Osteoblast (primary cell): ENCODE measurements at regions not wholly inside any gene's neighbourhood (a gene's known extent, or its start where the extent isn't known, plus 50 kb on each side); places are given as distances from the start of the nearest gene placed in this dataset.

Experiments used
- DNase-seq: peaks from one replicate; pipeline ENCODE4 v3.0.0; 2011; ENCODE audit warnings: low spot score, mixed read lengths; ENCODE audit not compliant: insufficient read length; ENCODE audit errors: missing footprints
- H2AFZ ChIP-seq: 2 replicates; pipeline ENCODE4 v1.6.0; 2011; ENCODE audit warnings: mild to moderate bottlenecking, low read length
- H3K27ac ChIP-seq: 2 replicates; pipeline ENCODE4 v1.5.1; 2011; ENCODE audit warnings: mild to moderate bottlenecking, low read depth, low read length, moderate library complexity
- H3K27me3 ChIP-seq: 2 replicates; pipeline ENCODE4 v1.6.0; 2012; ENCODE audit warnings: mild to moderate bottlenecking, control low read depth, inconsistent platforms, low read length, moderate library complexity; ENCODE audit not compliant: insufficient read depth
- H3K36me3 ChIP-seq: 2 replicates; pipeline ENCODE4 v1.5.1; 2011; ENCODE audit warnings: mild to moderate bottlenecking, low read length, control low read depth, moderate library complexity; ENCODE audit not compliant: insufficient read depth
- H3K4me1 ChIP-seq: 2 replicates; pipeline ENCODE4 v1.5.1; 2011; ENCODE audit warnings: mild to moderate bottlenecking, low read length, control low read depth, moderate library complexity; ENCODE audit not compliant: insufficient read depth
- H3K4me2 ChIP-seq: 2 replicates; pipeline ENCODE4 v1.6.0; 2011; ENCODE audit warnings: mild to moderate bottlenecking, low read length; ENCODE audit not compliant: insufficient read depth
- H3K4me3 ChIP-seq: fragments of 200-600 bp; sonication (generic); 3 replicates; pipeline ENCODE4 v1.5.1; 2012; ENCODE audit warnings: mild to moderate bottlenecking, low read length, inconsistent platforms; ENCODE audit not compliant: insufficient read depth
- H3K79me2 ChIP-seq: 2 replicates; pipeline ENCODE4 v1.6.0; 2012; ENCODE audit warnings: mild to moderate bottlenecking, low read length, control low read depth, inconsistent platforms; ENCODE audit not compliant: insufficient read depth
- H3K9me3 ChIP-seq: 2 replicates; pipeline ENCODE4 v1.5.1; 2011; ENCODE audit warnings: low read depth, low read length, control low read depth
- H4K20me1 ChIP-seq: 2 replicates; pipeline ENCODE4 v1.6.0; 2012; ENCODE audit warnings: mild to moderate bottlenecking, low read length, control low read depth; ENCODE audit not compliant: insufficient read depth
- CTCF ChIP-seq: IDR thresholded peaks from 2 replicates; pipeline ENCODE4 v1.5.1; 2011; ENCODE audit warnings: mild to moderate bottlenecking, low read depth, low read length, moderate library complexity; ENCODE audit errors: extremely low read depth

GRCh38 chr11:131311776-131312514 is 58.5 kb upstream of the NTM start:
- H2AFZ ChIP-seq = no peak overlapping the region
- TF ChIP-seq CTCF = no peak
- no peaks in the 10 kb centered on the region for H3K4me1 ChIP-seq
- H3K27ac ChIP-seq = no peak overlapping the region
- no peak for DNase-seq
- no peak overlapping the region for H3K4me2 ChIP-seq
- H3K36me3 ChIP-seq = no peaks in the 10 kb centered on the region
- no peaks in the 10 kb centered on the region for H4K20me1 ChIP-seq
- no peaks in the 10 kb centered on the region for H3K27me3 ChIP-seq
- no peaks in the 10 kb centered on the region for H3K9me3 ChIP-seq
- H3K4me3 ChIP-seq = no peak overlapping the region
- no peaks in the 10 kb centered on the region for H3K79me2 ChIP-seq
